Psoas muscle (tissue), 7 donors: ENCODE measurements at regions not wholly inside any gene's neighbourhood (a gene's known extent, or its start where the extent isn't known, plus 50 kb on each side); places are given as distances from the start of the nearest gene placed in this dataset.
"Not testable (repeated sequence)": the region's sequence is repeated elsewhere in the genome, so short reads cannot be mapped to it uniquely, and the experiment has no call there.

Experiments
- ATAC-seq, 4 donors: fragments of 200-7000 bp; cut with Tn5 transposase; one replicate each; pipeline ENCODE4 v1.9.1; 2020; ENCODE audit warnings: moderate library complexity in 3 of 4, mild to moderate bottlenecking in 2 of 4
- DNase-seq, 2 donors: peaks; one replicate each; pipeline ENCODE4 v3.0.0-alpha.2; 2020
- H3K27ac ChIP-seq: fragments of 200-600 bp; one replicate; pipeline ENCODE4 v1.8.0; 2022
- H3K27me3 ChIP-seq, 3 donors: fragments of 200-600 bp in 1 of 3; one replicate each; pipeline versions ENCODE4 v1.6.1 to v1.8.0; 2013 to 2022; ENCODE audit warnings: low read length in 2 of 3, mild to moderate bottlenecking in 2 of 3, moderate library complexity in 1 of 3; ENCODE audit not compliant: insufficient read depth in 3 of 3
- H3K36me3 ChIP-seq, 2 donors: fragments of 200-600 bp in 1 of 2; one replicate each; pipeline versions ENCODE4 v1.6.1 to v1.8.0; 2013 to 2022; ENCODE audit warnings: low read depth in 1 of 2, mild to moderate bottlenecking in 1 of 2, moderate library complexity in 1 of 2; ENCODE audit not compliant: insufficient read depth in 1 of 2
- H3K4me1 ChIP-seq: fragments of 200-600 bp; one replicate; pipeline ENCODE4 v1.8.0; 2022
- H3K4me3 ChIP-seq: fragments of 200-600 bp; one replicate; pipeline ENCODE4 v1.8.0; 2022; ENCODE audit warnings: mild to moderate bottlenecking
- H3K9me3 ChIP-seq: fragments of 200-600 bp; one replicate; pipeline ENCODE4 v1.8.0; 2022
- WGBS, 3 donors: extraction: QIAGEN DNeasy Blood & Tissue Kit; methylation state at CpG; one replicate each; pipeline versions ENCODE4 v1.1.6 to v1.1.7; 2013; 5-methylcytosine and 5-hydroxymethylcytosine counted together
- intact Hi-C, 2 donors: fragments of 100-400 bp; cut with DNase I; formaldehyde crosslinking; loops; one replicate each; pipeline versions ENCODE4 v1.11.0 to v1.14.2; 2022
- donor health status: healthy with polysubstance abuse.
- donor health status: DM: no; HTN: no; CAD: no; lungs with moderate emphysema.
- donor health status: Bipolar disorder and iron deficiency.
- donor health status: healthy.
- donor health status: DM: yes; HTN: yes; CAD: no.
- donor health status: DM: no; HTN: no; CAD: no.
- donor health status: DM: yes; HTN: yes; CAD: no.

GRCh38 chr1:120257064-120257777 is 80.9 kb upstream of the SEC22B start:
- peak in 3 of 4 donors; percentile 55 to 83 (median 77) for ATAC-seq
- H3K4me3 ChIP-seq, H3K27ac ChIP-seq, DNase-seq, H3K27me3 ChIP-seq, H3K9me3 ChIP-seq, H3K36me3 ChIP-seq, H3K4me1 ChIP-seq, intact Hi-C loops: not testable (repeated sequence)
- no CpG with 5 or more reads among the region's 6 CpGs for WGBS, 3 donors

GRCh38 chr1:120250756-120251155 is 74.4 kb upstream of the SEC22B start:
- H3K27ac ChIP-seq, DNase-seq, intact Hi-C loops, H3K36me3 ChIP-seq, H3K4me1 ChIP-seq, H3K4me3 ChIP-seq, H3K27me3 ChIP-seq, H3K9me3 ChIP-seq: not testable (repeated sequence)
- WGBS, 3 donors = no CpG with 5 or more reads among the region's 2 CpGs
- ATAC-seq = peak in 1 of 4 donors; percentile 36

GRCh38 chr1:120248726-120249427 is 72.6 kb upstream of the SEC22B start:
- WGBS, 3 donors = no CpG with 5 or more reads among the region's 7 CpGs
- H3K4me1 ChIP-seq, H3K27me3 ChIP-seq, intact Hi-C loops, H3K4me3 ChIP-seq, H3K36me3 ChIP-seq, H3K27ac ChIP-seq, H3K9me3 ChIP-seq, DNase-seq: not testable (repeated sequence)
- ATAC-seq = peak; percentile 62 to 75 (median 69)

- H3K27me3 ChIP-seq, H3K36me3 ChIP-seq, DNase-seq, intact Hi-C loops, H3K9me3 ChIP-seq, H3K27ac ChIP-seq, H3K4me3 ChIP-seq, H3K4me1 ChIP-seq: not testable (repeated sequence)
- ATAC-seq = peak in 3 of 4 donors; percentile 36 to 45 (median 39)
- WGBS, 3 donors = no CpG with 5 or more reads among the region's 2 CpGs
Measured at GRCh38 chr1:120248203-120248602, 71.9 kb upstream of the SEC22B start.

- H3K4me3 ChIP-seq, H3K9me3 ChIP-seq, DNase-seq, H3K4me1 ChIP-seq, H3K27me3 ChIP-seq, H3K36me3 ChIP-seq, intact Hi-C loops, H3K27ac ChIP-seq: not testable (repeated sequence)
- WGBS, 3 donors = no CpG with 5 or more reads among the region's 6 CpGs
- ATAC-seq = peak; percentile 49 to 64 (median 55)
Measured at GRCh38 chr1:120243867-120244266, 67.5 kb upstream of the SEC22B start.

GRCh38 chr1:120242582-120242981 is 66.3 kb upstream of the SEC22B start:
- intact Hi-C loops, H3K27me3 ChIP-seq, DNase-seq, H3K27ac ChIP-seq, H3K4me1 ChIP-seq, H3K4me3 ChIP-seq, H3K36me3 ChIP-seq, H3K9me3 ChIP-seq, ATAC-seq: not testable (repeated sequence)
- WGBS, 3 donors = no CpG with 5 or more reads among the region's 8 CpGs

- H3K4me1 ChIP-seq, H3K4me3 ChIP-seq, H3K36me3 ChIP-seq, H3K9me3 ChIP-seq, intact Hi-C loops, H3K27me3 ChIP-seq, H3K27ac ChIP-seq, DNase-seq: not testable (repeated sequence)
- WGBS, 3 donors = no CpG with 5 or more reads among the region's 5 CpGs
- peak in 3 of 4 donors; percentile 43 to 60 (median 48) for ATAC-seq
Measured at GRCh38 chr1:120241868-120242267, 65.5 kb upstream of the SEC22B start.

- H3K4me3 ChIP-seq, DNase-seq, H3K36me3 ChIP-seq, H3K9me3 ChIP-seq, H3K27ac ChIP-seq, intact Hi-C loops, H3K27me3 ChIP-seq, H3K4me1 ChIP-seq: not testable (repeated sequence)
- peak; percentile 51 to 87 (median 74) for ATAC-seq
- no CpG with 5 or more reads among the region's 1 CpG for WGBS, 3 donors
Measured at GRCh38 chr1:120240181-120240580, 63.9 kb upstream of the SEC22B start.

GRCh38 chr1:120239351-120239750 is 63.0 kb upstream of the SEC22B start:
- H3K36me3 ChIP-seq, ATAC-seq, H3K27ac ChIP-seq, H3K9me3 ChIP-seq, H3K4me1 ChIP-seq, H3K4me3 ChIP-seq, intact Hi-C loops, DNase-seq, H3K27me3 ChIP-seq: not testable (repeated sequence)

- intact Hi-C loops, H3K4me1 ChIP-seq, ATAC-seq, H3K9me3 ChIP-seq, H3K27ac ChIP-seq, H3K27me3 ChIP-seq, H3K36me3 ChIP-seq, H3K4me3 ChIP-seq, DNase-seq: not testable (repeated sequence)
- WGBS, 3 donors = no CpG with 5 or more reads among the region's 2 CpGs
Measured at GRCh38 chr1:120238867-120239266, 62.5 kb upstream of the SEC22B start.

GRCh38 chr1:120233661-120234018 is 57.3 kb upstream of the SEC22B start:
- DNase-seq, H3K9me3 ChIP-seq, H3K4me3 ChIP-seq, intact Hi-C loops, H3K36me3 ChIP-seq, H3K27ac ChIP-seq, H3K4me1 ChIP-seq, H3K27me3 ChIP-seq: not testable (repeated sequence)
- peak; percentile 52 to 74 (median 56) for ATAC-seq
- WGBS, 3 donors = 40% methylated on average over 1 of the region's 2 CpGs; no CpG with 5 or more reads in 1 of the 3 donors
